ENCODE measurements at regions not wholly inside any gene's neighbourhood (a gene's known extent, or its start where the extent isn't known, plus 50 kb on each side); places are given as distances from the start of the nearest gene placed in this dataset.

GRCh38 chr11:133726542-133726941 lies 118.8 kb downstream of the SPATA19 start:
- ATAC-seq (peak; percentile 16), DNase-seq (ENCODE audit: missing footprints) (no peak)
- intact Hi-C loops (cut with DNase I) = no loop called here

DNA sequence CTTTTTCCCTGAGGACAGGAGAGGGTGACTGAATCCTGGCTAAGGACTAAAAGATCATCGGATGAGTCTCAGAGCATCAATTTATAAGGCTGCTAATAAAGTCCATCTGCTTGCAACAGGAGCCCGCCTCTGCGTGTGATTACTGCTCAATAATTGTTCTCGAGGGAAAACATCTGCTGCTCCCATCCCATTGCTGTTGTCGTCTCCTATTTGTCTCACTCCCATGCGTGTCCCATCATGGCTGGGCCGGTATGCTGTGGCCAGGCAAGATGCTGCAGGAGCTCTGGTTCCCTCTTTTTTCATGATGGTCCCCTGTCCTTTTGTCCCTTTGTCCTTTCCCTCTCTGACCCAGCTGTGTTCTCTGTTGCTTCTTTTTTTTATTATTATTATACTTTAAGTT lies 121.2 kb downstream of the SPATA19 start:
- no peak for ATAC-seq
- intact Hi-C loops (cut with DNase I) = no loop called here
- no peak for DNase-seq (ENCODE audit: missing footprints)

- intact Hi-C loops (cut with DNase I) = no loop called here
- no peak for ATAC-seq
- DNase-seq (ENCODE audit: missing footprints) = no peak
Observed at GRCh38 chr11:133723056-133723455, 122.3 kb downstream of the SPATA19 start.

DNA sequence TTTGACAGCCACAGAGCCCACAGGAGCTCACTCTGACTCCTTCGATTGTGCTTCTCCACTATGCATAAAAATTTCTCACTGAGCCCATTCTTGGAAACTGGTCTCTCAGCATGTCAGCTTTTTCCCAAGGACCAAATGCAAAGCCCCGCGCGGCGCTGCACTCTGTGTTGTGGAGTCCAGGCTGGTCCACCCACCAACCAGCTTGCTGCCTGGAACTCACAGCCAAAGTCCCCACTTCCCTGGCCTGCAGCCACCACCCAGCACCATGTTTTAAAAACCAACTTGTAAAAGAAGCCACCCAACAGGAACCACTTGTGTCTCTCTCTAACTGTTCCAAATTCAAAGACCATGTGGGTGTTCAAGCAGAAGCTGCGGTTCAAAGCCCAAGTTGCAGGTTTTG lies 124.4 kb downstream of the SPATA19 start:
- intact Hi-C loops (cut with DNase I) = no loop called here
- no peak for DNase-seq (ENCODE audit: missing footprints)
- ATAC-seq = no peak

DNA sequence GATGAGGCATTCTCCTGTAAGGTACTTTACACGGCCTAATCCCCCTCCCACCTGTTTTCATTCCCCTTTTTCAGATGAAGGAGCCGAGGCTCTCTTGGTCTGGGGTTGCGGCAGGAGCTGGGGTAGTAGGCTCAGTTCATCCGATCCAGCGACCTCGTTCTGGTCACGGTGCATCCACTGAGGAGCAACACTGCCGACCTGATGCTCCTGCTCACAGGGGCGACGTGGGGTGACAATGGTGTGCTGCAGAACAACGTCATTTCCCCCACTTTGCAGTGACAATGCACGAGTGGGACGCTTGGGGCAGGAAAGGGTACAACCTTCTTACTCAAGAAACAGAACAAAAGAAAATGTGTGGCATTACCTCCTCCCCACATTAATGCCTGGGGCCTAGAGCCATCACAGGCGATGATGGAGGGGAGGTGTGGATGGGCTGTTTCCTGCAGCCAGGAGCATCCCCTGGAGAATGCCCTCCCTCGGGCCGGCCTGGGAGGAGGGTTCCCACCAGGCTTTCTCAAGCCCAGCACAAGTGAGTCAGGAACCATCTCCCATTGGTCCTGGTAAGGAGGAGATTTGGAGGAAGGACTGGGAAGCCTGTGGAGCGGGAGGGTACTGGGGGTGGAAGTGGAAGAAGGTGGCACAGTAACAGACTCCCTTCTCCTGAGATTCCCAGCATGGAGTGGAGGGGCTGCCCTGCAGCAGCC lies 125.6 kb downstream of the SPATA19 start:
- no peak for ATAC-seq
- intact Hi-C loops (cut with DNase I) = no loop called here
- DNase-seq (ENCODE audit: missing footprints) = no peak

DNA sequence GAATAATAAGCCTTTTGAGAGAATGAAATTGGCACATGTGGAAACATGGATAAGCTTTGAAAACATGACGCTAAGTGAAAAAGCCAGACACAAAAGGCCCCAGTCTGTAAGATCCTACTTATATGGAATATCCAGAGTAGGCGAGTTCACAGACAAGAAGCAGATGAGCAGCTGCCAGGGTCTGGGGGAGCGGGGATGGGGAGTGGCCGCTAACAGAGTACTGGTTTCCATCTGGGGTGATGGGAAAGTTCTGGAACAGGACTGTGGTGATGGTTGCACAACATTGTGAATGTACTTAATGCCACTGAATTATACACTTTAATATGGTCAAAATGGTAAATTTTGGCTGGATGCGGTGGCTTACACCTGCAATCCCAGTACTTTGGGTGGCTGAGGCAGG lies 126.5 kb downstream of the SPATA19 start:
- no peak for DNase-seq (ENCODE audit: missing footprints)
- intact Hi-C loops (cut with DNase I) = no loop called here
- ATAC-seq = no peak

DNA sequence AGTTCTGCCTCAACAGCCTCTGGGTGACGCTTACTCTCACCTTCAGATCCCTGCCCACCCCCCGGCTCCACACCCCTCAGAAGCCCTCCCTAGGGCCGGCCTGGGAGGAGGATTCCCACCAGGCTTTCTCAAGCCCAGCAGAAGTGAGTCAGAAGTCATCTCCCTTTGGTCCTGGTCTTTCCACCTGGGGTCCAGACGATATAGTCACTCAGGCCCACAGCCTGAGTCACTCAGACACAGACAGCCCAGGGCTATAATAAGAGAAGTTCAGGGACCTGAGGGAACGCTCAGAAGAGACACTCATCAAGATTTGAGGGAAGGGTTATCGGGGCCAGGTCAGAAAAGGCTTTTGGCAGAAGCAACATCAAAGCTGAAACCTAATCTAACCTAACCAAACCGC lies 127.1 kb downstream of the SPATA19 start:
- DNase-seq (ENCODE audit: missing footprints) (no peak), ATAC-seq (no peak)
- intact Hi-C loops (cut with DNase I) = no loop called here

- no peak for DNase-seq (ENCODE audit: missing footprints)
- no peak for ATAC-seq
- intact Hi-C loops (cut with DNase I) = no loop called here
Observed at GRCh38 chr11:133716602-133717001, 128.7 kb downstream of the SPATA19 start.

- ATAC-seq = no peak
- intact Hi-C loops (cut with DNase I) = no loop called here
- no peak for DNase-seq (ENCODE audit: missing footprints)
Observed at GRCh38 chr11:133715602-133716001, 129.7 kb downstream of the SPATA19 start.

DNA sequence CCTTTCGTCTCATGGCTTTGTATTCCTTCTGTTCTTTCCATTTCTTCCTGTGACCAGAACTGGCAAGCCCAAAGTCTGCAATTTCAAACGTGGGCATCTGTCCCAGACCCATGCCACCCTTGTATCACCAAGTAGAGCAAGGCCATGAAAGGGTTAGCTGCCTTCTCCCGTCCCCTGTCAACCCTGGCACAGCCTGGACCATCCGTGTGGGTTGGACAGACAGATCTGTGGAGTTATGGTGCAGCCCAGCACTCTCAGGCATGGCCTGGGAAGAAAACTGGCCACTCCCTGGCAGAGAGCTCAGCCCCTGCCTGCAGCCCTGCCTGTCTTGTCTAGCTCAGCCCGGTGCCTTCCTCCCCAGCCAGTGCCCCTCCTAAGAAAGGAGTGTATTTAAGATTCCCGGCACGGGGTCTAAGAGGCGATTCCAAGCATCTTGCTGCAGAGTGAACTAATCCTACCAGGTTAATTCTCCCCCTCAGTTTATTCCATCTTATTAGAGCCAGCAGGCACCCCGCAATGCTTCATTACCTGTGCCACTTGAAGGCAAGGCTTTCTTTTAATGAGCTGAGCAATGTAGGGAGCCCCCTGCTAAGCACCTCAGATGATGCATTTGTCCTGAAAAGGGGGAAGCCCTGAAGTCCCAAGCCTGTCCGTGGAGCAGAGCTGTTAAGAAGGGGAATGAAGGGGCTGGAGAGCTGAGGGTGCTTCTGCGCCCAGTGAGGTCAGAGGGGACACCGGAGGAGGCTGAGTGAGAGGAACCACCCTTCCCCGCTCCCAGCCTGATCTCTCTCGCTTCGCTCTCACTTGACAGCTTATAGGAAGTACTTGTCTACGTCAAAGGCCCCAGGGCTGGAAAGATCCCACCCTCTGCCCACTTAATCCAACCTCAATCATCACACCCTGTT lies 130.6 kb downstream of the SPATA19 start:
- ATAC-seq = no peak
- no peak for DNase-seq (ENCODE audit: missing footprints)
- intact Hi-C loops (cut with DNase I) = no loop called here

DNA sequence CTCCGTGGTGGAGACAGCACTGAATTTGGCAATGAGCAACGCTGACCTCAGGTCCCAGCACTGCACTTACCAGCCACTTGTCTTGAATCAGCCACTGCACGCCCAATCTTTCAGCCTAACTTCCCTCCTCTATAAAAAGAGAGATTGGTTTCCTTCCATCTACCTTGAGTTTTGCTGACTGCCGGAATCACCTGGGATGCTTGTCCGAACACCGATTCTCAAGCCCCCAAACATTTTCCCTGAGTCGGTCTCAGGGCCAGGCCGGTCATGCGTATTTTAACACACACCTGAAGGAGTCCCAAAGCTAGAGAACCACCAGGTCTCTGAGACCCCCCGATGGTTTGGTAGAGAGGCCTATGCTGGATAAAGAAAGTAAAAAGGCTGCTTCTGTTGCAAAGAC lies 131.5 kb downstream of the SPATA19 start:
- intact Hi-C loops (cut with DNase I) = no loop called here
- no peak for DNase-seq (ENCODE audit: missing footprints)
- ATAC-seq = no peak

- DNase-seq (ENCODE audit: missing footprints) (no peak), ATAC-seq (no peak)
- intact Hi-C loops (cut with DNase I) = no loop called here
Observed at GRCh38 chr11:133713406-133713805, 131.9 kb downstream of the SPATA19 start.

GRCh38 chr11:133712051-133712560 lies 133.2 kb downstream of the SPATA19 start:
- DNase-seq (ENCODE audit: missing footprints) (no peak), ATAC-seq (no peak)
- intact Hi-C loops (cut with DNase I) = no loop called here

GRCh38 chr11:133711545-133711944 lies 133.8 kb downstream of the SPATA19 start:
- no peak for DNase-seq (ENCODE audit: missing footprints)
- ATAC-seq = no peak
- intact Hi-C loops (cut with DNase I) = no loop called here

- ATAC-seq (peak; percentile 52), DNase-seq (ENCODE audit: missing footprints) (no peak)
- intact Hi-C loops (cut with DNase I) = no loop called here
Observed at GRCh38 chr11:133710681-133711240, 134.6 kb downstream of the SPATA19 start.

DNA sequence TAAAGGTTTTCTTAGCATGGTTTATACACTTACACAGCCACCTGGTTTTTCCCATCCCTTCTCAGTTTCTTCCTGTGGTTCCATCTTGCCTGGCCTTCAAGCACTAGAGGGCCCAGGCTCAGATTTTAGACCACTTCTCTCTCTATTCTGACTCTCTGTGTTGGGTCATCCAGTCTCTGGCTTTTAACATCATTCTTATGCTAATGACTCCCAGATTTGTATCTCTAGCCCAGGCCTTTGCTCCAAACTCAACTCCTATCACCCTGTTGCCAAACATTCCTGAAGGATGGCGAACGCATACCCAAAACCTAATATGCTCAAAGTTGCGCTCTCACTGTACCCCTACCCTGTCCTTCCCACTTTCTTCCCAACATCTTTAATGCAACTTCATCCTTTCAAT lies 135.1 kb downstream of the SPATA19 start:
- ATAC-seq (no peak), DNase-seq (ENCODE audit: missing footprints) (no peak)
- intact Hi-C loops (cut with DNase I) = no loop called here

- DNase-seq (ENCODE audit: missing footprints) (no peak), ATAC-seq (no peak)
- intact Hi-C loops (cut with DNase I) = no loop called here
Observed at GRCh38 chr11:133708547-133709051, 136.7 kb downstream of the SPATA19 start.

DNA sequence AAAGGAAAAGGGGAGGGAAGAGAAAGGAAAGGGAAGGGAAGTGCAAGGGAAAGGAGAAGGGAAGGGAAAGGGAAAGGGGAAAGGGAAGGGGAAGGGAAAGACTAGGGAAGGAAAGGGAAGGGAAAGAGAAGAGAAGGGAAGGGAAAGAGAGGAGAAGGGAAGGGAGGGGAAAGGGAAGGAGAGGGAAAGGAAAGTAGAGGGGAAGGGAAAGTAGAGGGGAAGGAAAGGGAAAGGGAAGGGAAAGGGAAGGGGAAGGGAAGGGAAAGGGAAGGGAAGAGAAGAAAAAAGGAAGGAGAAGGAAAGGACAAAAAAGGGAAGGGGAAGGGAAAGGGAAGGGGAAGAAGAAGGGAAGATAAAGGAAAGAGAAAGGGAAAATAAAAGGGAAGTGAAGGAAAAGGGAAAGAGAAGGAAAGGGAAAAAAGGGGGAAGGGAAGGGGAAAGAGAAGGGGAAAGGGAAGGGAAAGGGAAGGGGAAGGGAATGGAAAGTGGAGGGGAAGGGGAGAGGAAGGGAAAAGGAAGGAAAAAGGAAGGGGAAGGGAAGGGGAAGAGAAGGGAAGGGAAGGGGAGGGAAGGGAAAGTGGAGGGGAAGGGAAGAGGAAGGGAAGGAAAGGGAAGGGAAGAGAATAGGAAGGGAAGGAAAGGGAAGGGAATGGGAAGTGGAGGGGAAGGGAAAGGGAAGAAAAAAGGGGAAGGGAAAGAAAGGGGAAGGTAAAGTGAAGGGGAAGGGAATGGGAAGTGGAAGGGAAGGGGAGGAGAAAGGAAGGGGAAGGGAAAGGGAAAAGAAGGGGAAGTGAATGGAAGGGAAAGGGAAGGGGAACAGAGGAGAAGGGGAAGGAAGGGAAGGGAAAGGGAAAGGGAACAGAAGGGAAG lies 138.2 kb downstream of the SPATA19 start:
- intact Hi-C loops (cut with DNase I) = no loop called here
- ATAC-seq (no peak), DNase-seq (ENCODE audit: missing footprints) (no peak)

DNA sequence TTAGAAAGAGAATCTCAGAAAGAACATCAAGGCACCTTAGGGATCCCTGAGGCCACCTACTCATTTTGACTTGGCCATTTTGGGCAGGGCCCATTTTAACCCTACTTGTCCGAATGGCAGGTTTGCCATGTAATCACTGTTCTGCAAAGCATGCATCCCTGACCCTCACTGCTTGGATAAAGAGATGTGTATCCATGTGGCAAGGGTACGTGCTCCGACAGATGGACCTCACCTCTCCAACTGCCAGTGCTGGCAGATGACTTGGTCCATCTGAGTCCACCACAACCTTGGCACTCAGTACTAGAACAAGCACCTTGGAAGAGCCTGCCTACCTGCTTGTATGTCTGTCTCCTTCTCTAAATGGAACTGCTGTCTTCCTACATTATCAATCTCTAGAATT lies 139.4 kb downstream of the SPATA19 start:
- ATAC-seq (no peak), DNase-seq (ENCODE audit: missing footprints) (no peak)
- intact Hi-C loops (cut with DNase I) = no loop called here

All from Right ventricle myocardium inferior (tissue), 1 donor.